ENCODE measurements at regions not wholly inside any gene's neighbourhood (a gene's known extent, or its start where the extent isn't known, plus 50 kb on each side); places are given as distances from the start of the nearest gene placed in this dataset.

DNA sequence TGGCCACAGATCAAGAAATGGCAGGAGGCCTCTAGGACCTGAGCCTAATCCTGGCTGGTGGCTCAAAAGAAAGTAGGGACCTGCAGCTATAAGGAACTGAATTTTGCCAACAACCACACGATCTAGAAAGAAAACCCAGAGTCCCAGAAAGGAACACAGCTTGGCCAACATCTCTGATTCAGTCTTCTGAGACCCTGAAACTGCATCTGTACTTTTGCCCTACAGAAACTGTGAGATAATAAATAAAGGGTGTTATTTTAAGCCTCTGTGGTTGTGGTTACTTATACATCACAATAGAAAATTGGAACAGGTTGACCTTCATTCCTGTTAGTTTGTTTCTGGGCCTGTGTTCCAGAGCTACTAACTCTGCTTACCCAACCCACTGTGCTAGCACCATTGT, 356.8 kb upstream of the ST6GAL2 start:
- H3K4me3 ChIP-seq = no peak overlapping the region
- no peaks in the 10 kb centered on the region for H3K9me2 ChIP-seq (replicated peaks; ENCODE audit: insufficient read depth)
- no peak overlapping the region for H3K27ac ChIP-seq

DNA sequence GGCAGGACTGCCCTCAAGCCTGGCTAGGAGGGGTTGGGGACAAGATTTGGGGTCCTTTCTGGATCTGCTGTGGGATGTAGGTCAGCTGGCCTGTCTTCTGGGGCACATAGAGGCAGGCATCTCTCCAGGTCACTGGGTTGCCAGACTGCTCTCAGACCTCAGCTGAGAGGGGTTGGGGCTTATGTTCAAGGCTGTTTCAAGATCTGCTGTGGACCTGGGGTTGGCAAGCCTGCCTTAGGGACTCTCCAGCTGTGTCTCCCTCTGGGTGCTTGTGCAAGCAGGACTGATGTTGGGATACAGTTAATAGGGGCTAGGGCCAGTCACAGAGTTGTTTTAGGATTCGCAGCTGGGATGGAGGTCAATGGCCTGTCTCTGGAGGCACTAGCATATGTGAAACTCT, 363.0 kb upstream of the ST6GAL2 start:
- Histone ChIP-seq H3K4me1 (ENCODE audit: insufficient read depth) (no peaks in the 10 kb centered on the region), H3K27me3 (no peaks in the 10 kb centered on the region), H3K79me2 (no peaks in the 10 kb centered on the region), H3K9me3 (ENCODE audit: low read depth) (no peaks in the 10 kb centered on the region), H4K20me1 (ENCODE audit: insufficient read depth, poor library complexity, severe bottlenecking) (no peaks in the 10 kb centered on the region), H3K9me2 (replicated peaks; ENCODE audit: insufficient read depth) (no peaks in the 10 kb centered on the region), H3K4me3 (no peak overlapping the region), H3K27ac (no peak overlapping the region), H2AFZ (no peak overlapping the region), H3K4me2 (no peak overlapping the region), H3K36me3 (replicated peaks; ENCODE audit: insufficient read depth, low read depth) (no peaks in the 10 kb centered on the region)
- no peak for DNase-seq (ENCODE audit: low spot score)
- WGBS (ENCODE audit: low lambda C conversion rate, missing lambda C conversion rate) = 100% methylated on average over 1 of the region's 1 CpG
- no peak for TF ChIP-seq EZH2 (IDR thresholded peaks at IDR 0.05; ENCODE audit: borderline replicate concordance)
- TF ChIP-seq, protein P1, sequence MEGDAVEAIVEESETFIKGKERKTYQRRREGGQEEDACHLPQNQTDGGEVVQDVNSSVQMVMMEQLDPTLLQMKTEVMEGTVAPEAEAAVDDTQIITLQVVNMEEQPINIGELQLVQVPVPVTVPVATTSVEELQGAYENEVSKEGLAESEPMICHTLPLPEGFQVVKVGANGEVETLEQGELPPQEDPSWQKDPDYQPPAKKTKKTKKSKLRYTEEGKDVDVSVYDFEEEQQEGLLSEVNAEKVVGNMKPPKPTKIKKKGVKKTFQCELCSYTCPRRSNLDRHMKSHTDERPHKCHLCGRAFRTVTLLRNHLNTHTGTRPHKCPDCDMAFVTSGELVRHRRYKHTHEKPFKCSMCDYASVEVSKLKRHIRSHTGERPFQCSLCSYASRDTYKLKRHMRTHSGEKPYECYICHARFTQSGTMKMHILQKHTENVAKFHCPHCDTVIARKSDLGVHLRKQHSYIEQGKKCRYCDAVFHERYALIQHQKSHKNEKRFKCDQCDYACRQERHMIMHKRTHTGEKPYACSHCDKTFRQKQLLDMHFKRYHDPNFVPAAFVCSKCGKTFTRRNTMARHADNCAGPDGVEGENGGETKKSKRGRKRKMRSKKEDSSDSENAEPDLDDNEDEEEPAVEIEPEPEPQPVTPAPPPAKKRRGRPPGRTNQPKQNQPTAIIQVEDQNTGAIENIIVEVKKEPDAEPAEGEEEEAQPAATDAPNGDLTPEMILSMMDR (IDR thresholded peaks at IDR 0.05; ENCODE audit: poor library complexity) = no peak
- no peak for TF ChIP-seq EZH2phosphoT487 (IDR thresholded peaks at IDR 0.05; ENCODE audit: low read depth, severe bottlenecking, unreplicated experiment)

More for the DNA sequence above, 356.8 kb upstream of the ST6GAL2 start:
- Histone ChIP-seq H4K20me1 (ENCODE audit: insufficient read depth, poor library complexity, severe bottlenecking) (no peaks in the 10 kb centered on the region), H3K9me3 (ENCODE audit: low read depth) (no peaks in the 10 kb centered on the region), H3K4me1 (ENCODE audit: insufficient read depth) (no peaks in the 10 kb centered on the region), H3K4me2 (no peak overlapping the region), H3K36me3 (replicated peaks; ENCODE audit: insufficient read depth, low read depth) (no peaks in the 10 kb centered on the region), H3K27me3 (no peaks in the 10 kb centered on the region), H3K79me2 (no peaks in the 10 kb centered on the region), H2AFZ (no peak overlapping the region)
- DNase-seq (ENCODE audit: low spot score) = no peak
- TF ChIP-seq EZH2phosphoT487 (IDR thresholded peaks at IDR 0.05; ENCODE audit: low read depth, severe bottlenecking, unreplicated experiment) (no peak), EZH2 (IDR thresholded peaks at IDR 0.05; ENCODE audit: borderline replicate concordance) (no peak)
- TF ChIP-seq, protein P1 (IDR thresholded peaks at IDR 0.05; ENCODE audit: poor library complexity) = no peak
- 72% methylated on average over 1 of the region's 1 CpG for WGBS (ENCODE audit: low lambda C conversion rate, missing lambda C conversion rate)

DNA sequence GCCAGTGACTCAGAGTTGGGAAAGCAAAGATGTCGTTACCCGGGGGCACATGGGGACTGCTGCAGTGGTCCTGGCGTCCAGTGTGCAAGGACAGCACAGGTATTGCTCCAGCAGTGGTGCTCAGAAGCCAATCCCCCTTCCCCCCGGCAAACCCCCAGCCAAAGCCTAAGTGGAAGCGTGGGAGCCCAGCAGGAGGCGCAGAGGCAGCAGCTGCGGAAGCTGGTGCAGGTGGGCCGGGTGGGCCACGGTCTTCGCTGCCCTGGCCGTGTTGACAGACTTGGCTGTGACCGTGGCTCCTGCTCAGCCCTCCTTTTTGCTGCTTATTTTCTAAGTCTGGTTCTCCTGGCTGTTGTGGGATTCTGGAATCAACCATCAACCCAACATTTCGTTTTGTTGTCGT, 369.8 kb upstream of the ST6GAL2 start:
- DNase-seq (ENCODE audit: low spot score) = no peak
- H3K27ac ChIP-seq = no peak overlapping the region
- TF ChIP-seq, protein P1 (IDR thresholded peaks at IDR 0.05; ENCODE audit: poor library complexity) = no peak
- TF ChIP-seq EZH2phosphoT487 (IDR thresholded peaks at IDR 0.05; ENCODE audit: low read depth, severe bottlenecking, unreplicated experiment) (no peak), EZH2 (IDR thresholded peaks at IDR 0.05; ENCODE audit: borderline replicate concordance) (no peak)
- H3K79me2 ChIP-seq = no peaks in the 10 kb centered on the region
- H3K27me3 ChIP-seq = no peaks in the 10 kb centered on the region
- no peak overlapping the region for H3K4me3 ChIP-seq
- no peaks in the 10 kb centered on the region for H3K36me3 ChIP-seq (replicated peaks; ENCODE audit: insufficient read depth, low read depth)
- no peaks in the 10 kb centered on the region for H3K9me2 ChIP-seq (replicated peaks; ENCODE audit: insufficient read depth)
- H3K9me3 ChIP-seq (ENCODE audit: low read depth) = no peaks in the 10 kb centered on the region
- WGBS (ENCODE audit: low lambda C conversion rate, missing lambda C conversion rate) = 98% methylated on average over 14 of the region's 14 CpGs
- no peaks in the 10 kb centered on the region for H4K20me1 ChIP-seq (ENCODE audit: insufficient read depth, poor library complexity, severe bottlenecking)
- no peaks in the 10 kb centered on the region for H3K4me1 ChIP-seq (ENCODE audit: insufficient read depth)
- H3K4me2 ChIP-seq = no peak overlapping the region
- no peak overlapping the region for H2AFZ ChIP-seq

All from hepatocyte (in vitro differentiated cells).